ENCODE measurements at regions not wholly inside any gene's neighbourhood (a gene's known extent, or its start where the extent isn't known, plus 50 kb on each side); places are given as distances from the start of the nearest gene placed in this dataset.

- TF ChIP-seq, protein P1, sequence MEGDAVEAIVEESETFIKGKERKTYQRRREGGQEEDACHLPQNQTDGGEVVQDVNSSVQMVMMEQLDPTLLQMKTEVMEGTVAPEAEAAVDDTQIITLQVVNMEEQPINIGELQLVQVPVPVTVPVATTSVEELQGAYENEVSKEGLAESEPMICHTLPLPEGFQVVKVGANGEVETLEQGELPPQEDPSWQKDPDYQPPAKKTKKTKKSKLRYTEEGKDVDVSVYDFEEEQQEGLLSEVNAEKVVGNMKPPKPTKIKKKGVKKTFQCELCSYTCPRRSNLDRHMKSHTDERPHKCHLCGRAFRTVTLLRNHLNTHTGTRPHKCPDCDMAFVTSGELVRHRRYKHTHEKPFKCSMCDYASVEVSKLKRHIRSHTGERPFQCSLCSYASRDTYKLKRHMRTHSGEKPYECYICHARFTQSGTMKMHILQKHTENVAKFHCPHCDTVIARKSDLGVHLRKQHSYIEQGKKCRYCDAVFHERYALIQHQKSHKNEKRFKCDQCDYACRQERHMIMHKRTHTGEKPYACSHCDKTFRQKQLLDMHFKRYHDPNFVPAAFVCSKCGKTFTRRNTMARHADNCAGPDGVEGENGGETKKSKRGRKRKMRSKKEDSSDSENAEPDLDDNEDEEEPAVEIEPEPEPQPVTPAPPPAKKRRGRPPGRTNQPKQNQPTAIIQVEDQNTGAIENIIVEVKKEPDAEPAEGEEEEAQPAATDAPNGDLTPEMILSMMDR (optimal IDR thresholded peaks at IDR 0.05 in 1 of 3, IDR thresholded peaks at IDR 0.05 in 1 of 3, conservative IDR thresholded peaks at IDR 0.05 in 1 of 3; ENCODE audit: extremely low read depth in 1 of 3, insufficient read depth in 2 of 3, low read length in 3 of 3): no peak
- no peak for TF ChIP-seq EZH2 (IDR thresholded peaks at IDR 0.05; ENCODE audit: low read length)
Observed at GRCh38 chr3:27802849-27803248, 80.7 kb upstream of the EOMES start.

Data from keratinocyte (primary cell).